ENCODE measurements at regions not wholly inside any gene's neighbourhood (a gene's known extent, or its start where the extent isn't known, plus 50 kb on each side); places are given as distances from the start of the nearest gene placed in this dataset.

DNA sequence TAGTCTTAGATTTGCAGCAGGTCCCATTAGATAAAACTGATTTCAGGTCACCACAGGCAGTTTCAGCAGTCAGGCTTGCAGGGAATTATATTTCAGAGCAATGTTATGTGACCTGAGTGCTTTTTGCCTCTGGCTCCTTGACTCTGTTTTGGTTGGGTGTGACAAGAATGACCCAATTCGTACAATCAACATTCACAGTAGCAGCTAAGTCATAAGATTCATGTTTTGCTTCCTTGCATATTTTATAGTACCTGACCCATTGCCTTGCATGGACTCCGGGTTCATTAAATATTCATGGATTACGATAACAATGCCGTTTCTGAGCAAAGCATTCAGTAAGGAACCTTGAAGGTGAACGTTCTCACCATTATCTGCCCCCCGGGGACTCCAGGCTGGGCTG, 152.0 kb upstream of the CST7 start:
- TF ChIP-seq, protein P1, sequence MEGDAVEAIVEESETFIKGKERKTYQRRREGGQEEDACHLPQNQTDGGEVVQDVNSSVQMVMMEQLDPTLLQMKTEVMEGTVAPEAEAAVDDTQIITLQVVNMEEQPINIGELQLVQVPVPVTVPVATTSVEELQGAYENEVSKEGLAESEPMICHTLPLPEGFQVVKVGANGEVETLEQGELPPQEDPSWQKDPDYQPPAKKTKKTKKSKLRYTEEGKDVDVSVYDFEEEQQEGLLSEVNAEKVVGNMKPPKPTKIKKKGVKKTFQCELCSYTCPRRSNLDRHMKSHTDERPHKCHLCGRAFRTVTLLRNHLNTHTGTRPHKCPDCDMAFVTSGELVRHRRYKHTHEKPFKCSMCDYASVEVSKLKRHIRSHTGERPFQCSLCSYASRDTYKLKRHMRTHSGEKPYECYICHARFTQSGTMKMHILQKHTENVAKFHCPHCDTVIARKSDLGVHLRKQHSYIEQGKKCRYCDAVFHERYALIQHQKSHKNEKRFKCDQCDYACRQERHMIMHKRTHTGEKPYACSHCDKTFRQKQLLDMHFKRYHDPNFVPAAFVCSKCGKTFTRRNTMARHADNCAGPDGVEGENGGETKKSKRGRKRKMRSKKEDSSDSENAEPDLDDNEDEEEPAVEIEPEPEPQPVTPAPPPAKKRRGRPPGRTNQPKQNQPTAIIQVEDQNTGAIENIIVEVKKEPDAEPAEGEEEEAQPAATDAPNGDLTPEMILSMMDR (conservative IDR thresholded peaks at IDR 0.05) = no peak
- TF ChIP-seq ZFX (IDR thresholded peaks at IDR 0.05) = no peak

Measured in C4-2B (cell line).